Neuronal stem cell (in vitro differentiated cells): ENCODE measurements at regions not wholly inside any gene's neighbourhood (a gene's known extent, or its start where the extent isn't known, plus 50 kb on each side); places are given as distances from the start of the nearest gene placed in this dataset.

Experiments used
- DNase-seq: peaks from one replicate; pipeline ENCODE4 v3.0.0-alpha.2; 2013; ENCODE audit warnings: low spot score
- H2AFZ ChIP-seq: one replicate; pipeline ENCODE4 v1.6.1; 2013; ENCODE audit warnings: mild to moderate bottlenecking, low read length, inconsistent platforms
- H2AK5ac ChIP-seq: 2 replicates; pipeline ENCODE4 v1.6.1; 2013; ENCODE audit warnings: low read depth, mild to moderate bottlenecking, inconsistent platforms, low read length, moderate library complexity, mixed read lengths
- H2BK120ac ChIP-seq: 2 replicates; pipeline ENCODE4 v1.6.1; 2013; ENCODE audit warnings: low read depth, mild to moderate bottlenecking, inconsistent platforms, low read length, moderate library complexity, mixed read lengths
- H2BK12ac ChIP-seq: one replicate; pipeline ENCODE4 v1.6.1; 2013; ENCODE audit warnings: low read length, inconsistent platforms
- H2BK15ac ChIP-seq: 2 replicates; pipeline ENCODE4 v1.6.1; 2013; ENCODE audit warnings: mild to moderate bottlenecking, low read length, inconsistent platforms, mixed read lengths
- H2BK5ac ChIP-seq: one replicate; pipeline ENCODE4 v1.6.1; 2013; ENCODE audit warnings: inconsistent platforms, mild to moderate bottlenecking, low read length, moderate library complexity
- H3K14ac ChIP-seq: one replicate; pipeline ENCODE4 v1.6.1; 2013; ENCODE audit warnings: low read length, inconsistent platforms
- H3K18ac ChIP-seq: 2 replicates; pipeline ENCODE4 v1.6.1; 2013; ENCODE audit warnings: low read length, inconsistent platforms
- H3K23ac ChIP-seq: 2 replicates; pipeline ENCODE4 v1.6.1; 2013; ENCODE audit warnings: low read depth, mild to moderate bottlenecking, mixed read lengths, low read length, inconsistent platforms; ENCODE audit not compliant: poor library complexity
- H3K27ac ChIP-seq: replicated peaks from 3 replicates; pipeline ENCODE4 v1.5.1; 2013; ENCODE audit warnings: low read length, inconsistent platforms
- H3K27me3 ChIP-seq, 3 experiments: 2 replicates each; pipeline ENCODE4 v1.6.1; 2013; ENCODE audit warnings: low read length in 3 of 3, mild to moderate bottlenecking in 2 of 3, inconsistent platforms in 1 of 3, low read depth in 1 of 3, mixed read lengths in 1 of 3, moderate library complexity in 1 of 3; ENCODE audit not compliant: control insufficient read depth in 3 of 3, insufficient read depth in 3 of 3
- H3K36me3 ChIP-seq, 2 donors: replicated peaks in 1 of 2; 2 replicates each; pipeline ENCODE4 v1.6.1; 2013; ENCODE audit warnings: low read length in 2 of 2; ENCODE audit not compliant: control insufficient read depth in 2 of 2, insufficient read depth in 2 of 2
- H3K4ac ChIP-seq: 2 replicates; pipeline ENCODE4 v1.6.1; 2013; ENCODE audit warnings: inconsistent platforms, mild to moderate bottlenecking, low read length, moderate library complexity
- H3K4me1 ChIP-seq, 2 donors: 1 replicate in 1 of 2; 2 replicates in 1 of 2; pipeline ENCODE4 v1.6.1; 2013; ENCODE audit warnings: low read length in 2 of 2, low read depth in 1 of 2; ENCODE audit not compliant: control insufficient read depth in 2 of 2, insufficient read depth in 1 of 2
- H3K4me2 ChIP-seq: one replicate; pipeline ENCODE4 v1.6.1; 2013; ENCODE audit warnings: mild to moderate bottlenecking, low read length, inconsistent platforms; ENCODE audit not compliant: insufficient read depth, poor library complexity, severe bottlenecking
- H3K4me3 ChIP-seq, 2 donors: 2 replicates each; pipeline ENCODE4 v1.5.1; 2013; ENCODE audit warnings: low read length in 2 of 2, mild to moderate bottlenecking in 2 of 2, inconsistent platforms in 1 of 2, moderate library complexity in 1 of 2
- H3K79me1 ChIP-seq: one replicate; pipeline ENCODE4 v1.6.1; 2013; ENCODE audit warnings: low read depth, mild to moderate bottlenecking, inconsistent platforms, low read length, moderate library complexity
- H3K9ac ChIP-seq: one replicate; pipeline ENCODE4 v1.6.1; 2013; ENCODE audit warnings: mild to moderate bottlenecking, low read depth, low read length, inconsistent platforms; ENCODE audit not compliant: poor library complexity
- H3K9me3 ChIP-seq, 2 donors: replicated peaks in 1 of 2; 2 replicates each; pipeline versions ENCODE3 to v1.6.1; 2013; ENCODE audit warnings: low read length in 2 of 2, mild to moderate bottlenecking in 2 of 2, inconsistent platforms in 1 of 2, low read depth in 1 of 2, mixed read lengths in 1 of 2, moderate library complexity in 1 of 2; ENCODE audit not compliant: control insufficient read depth in 2 of 2, insufficient read depth in 1 of 2
- H4K8ac ChIP-seq: one replicate; pipeline ENCODE4 v1.6.1; 2013; ENCODE audit warnings: low read depth, mild to moderate bottlenecking, inconsistent platforms, low read length, moderate library complexity
- H4K91ac ChIP-seq: one replicate; pipeline ENCODE4 v1.6.1; 2013; ENCODE audit warnings: low read length, low read depth, mild to moderate bottlenecking, inconsistent platforms; ENCODE audit not compliant: poor library complexity
- WGBS, 2 donors: extraction: QIAGEN DNeasy Blood & Tissue Kit; methylation state at CpG; one replicate each; pipeline ENCODE4 v1.1.7; 2013; ENCODE audit warnings: missing lambda C conversion rate in 2 of 2, mixed read lengths in 1 of 2; ENCODE audit not compliant: insufficient read length in 2 of 2, insufficient replicate concordance in 1 of 2; ENCODE audit errors: extremely low coverage in 2 of 2; 5-methylcytosine and 5-hydroxymethylcytosine counted together

- Histone ChIP-seq H3K27me3 (no peaks in the 10 kb centered on the region), H3K27ac (no peak overlapping the region), H3K4me1 (peaks cover 0 to 1% of the 10 kb centered on the region in 2 donors), H3K23ac (no peak overlapping the region), H3K18ac (no peak overlapping the region), H2AFZ (no peak overlapping the region), H2BK12ac (no peak overlapping the region), H3K4ac (no peak overlapping the region), H2AK5ac (no peak overlapping the region), H3K14ac (no peak overlapping the region), H4K8ac (no peak overlapping the region), H2BK5ac (no peak overlapping the region), H4K91ac (no peak overlapping the region), H3K9me3 (peaks cover 0 to 11% of the 10 kb centered on the region in 2 donors), H3K4me3 (no peak overlapping the region), H2BK120ac (no peak overlapping the region), H2BK15ac (no peak overlapping the region), H3K9ac (no peak overlapping the region), H3K79me1 (no peaks in the 10 kb centered on the region), H3K4me2 (no peak overlapping the region), H3K36me3 (no peaks in the 10 kb centered on the region)
- no CpG with 5 or more reads among the region's 3 CpGs for WGBS, 2 donors
- no peak for DNase-seq
These were observed 113.6 kb upstream of the COL5A2 start for GRCh38 chr2:189293164-189293563.

GRCh38 chr2:189297446-189297845, 117.9 kb upstream of the COL5A2 start:
- H3K79me1 ChIP-seq: no peaks in the 10 kb centered on the region
- no peak overlapping the region for H3K4ac ChIP-seq
- no peak overlapping the region for H2BK120ac ChIP-seq
- no peak overlapping the region for H2AFZ ChIP-seq
- no peak overlapping the region for H2AK5ac ChIP-seq
- no peak overlapping the region for H3K4me3 ChIP-seq
- DNase-seq: no peak
- H3K36me3 ChIP-seq: no peaks in the 10 kb centered on the region
- no peaks in the 10 kb centered on the region for H3K27me3 ChIP-seq
- no peaks in the 10 kb centered on the region for H3K4me1 ChIP-seq
- H3K18ac ChIP-seq: no peak overlapping the region
- H3K4me2 ChIP-seq: no peak overlapping the region
- H4K8ac ChIP-seq: no peak overlapping the region
- no peak overlapping the region for H2BK12ac ChIP-seq
- H3K9me3 ChIP-seq: no peaks in the 10 kb centered on the region
- H3K14ac ChIP-seq: no peak overlapping the region
- H3K9ac ChIP-seq: no peak overlapping the region
- no peak overlapping the region for H2BK15ac ChIP-seq
- no peak overlapping the region for H2BK5ac ChIP-seq
- H4K91ac ChIP-seq: no peak overlapping the region
- H3K23ac ChIP-seq: no peak overlapping the region
- no peak overlapping the region for H3K27ac ChIP-seq

GRCh38 chr2:189298038-189298437, 118.5 kb upstream of the COL5A2 start:
- H3K4ac ChIP-seq: no peak overlapping the region
- H2BK15ac ChIP-seq: no peak overlapping the region
- H3K27ac ChIP-seq: no peak overlapping the region
- no peak overlapping the region for H2AK5ac ChIP-seq
- no peak overlapping the region for H4K8ac ChIP-seq
- DNase-seq: no peak
- H3K23ac ChIP-seq: no peak overlapping the region
- H3K36me3 ChIP-seq: no peaks in the 10 kb centered on the region
- H2BK120ac ChIP-seq: no peak overlapping the region
- H3K9me3 ChIP-seq: no peaks in the 10 kb centered on the region
- H3K27me3 ChIP-seq: no peaks in the 10 kb centered on the region
- no peak overlapping the region for H3K4me2 ChIP-seq
- H3K79me1 ChIP-seq: no peaks in the 10 kb centered on the region
- no peak overlapping the region for H3K18ac ChIP-seq
- H2BK5ac ChIP-seq: no peak overlapping the region
- H3K4me3 ChIP-seq: no peak overlapping the region
- WGBS, 2 donors: no CpG with 5 or more reads among the region's 1 CpG
- H4K91ac ChIP-seq: no peak overlapping the region
- H2BK12ac ChIP-seq: no peak overlapping the region
- H2AFZ ChIP-seq: no peak overlapping the region
- no peaks in the 10 kb centered on the region for H3K4me1 ChIP-seq
- no peak overlapping the region for H3K9ac ChIP-seq
- H3K14ac ChIP-seq: no peak overlapping the region

GRCh38 chr2:189298481-189298880, 118.9 kb upstream of the COL5A2 start:
- Histone ChIP-seq H3K27me3 (no peaks in the 10 kb centered on the region), H4K91ac (no peak overlapping the region), H3K9ac (no peak overlapping the region), H3K36me3 (no peaks in the 10 kb centered on the region), H3K27ac (no peak overlapping the region), H2BK15ac (no peak overlapping the region), H3K18ac (no peak overlapping the region), H2BK120ac (no peak overlapping the region), H2BK5ac (no peak overlapping the region), H2AFZ (no peak overlapping the region), H3K9me3 (no peaks in the 10 kb centered on the region), H3K79me1 (no peaks in the 10 kb centered on the region), H3K4me3 (no peak overlapping the region), H3K4me2 (no peak overlapping the region), H2AK5ac (no peak overlapping the region), H3K23ac (no peak overlapping the region), H3K4me1 (no peaks in the 10 kb centered on the region), H3K4ac (no peak overlapping the region), H3K14ac (no peak overlapping the region), H4K8ac (no peak overlapping the region), H2BK12ac (no peak overlapping the region)
- DNase-seq: no peak
- WGBS, 2 donors: no CpG with 5 or more reads among the region's 1 CpG
